Astrocyte (in vitro differentiated cells and primary cell): ENCODE measurements at regions not wholly inside any gene's neighbourhood (a gene's known extent, or its start where the extent isn't known, plus 50 kb on each side); places are given as distances from the start of the nearest gene placed in this dataset.

Source experiments
- DNase-seq: peaks from one replicate; pipeline ENCODE4 v3.0.0-alpha.2; 2010; ENCODE audit warnings: low read depth
- FAIRE-seq: peaks from 2 replicates; lab custom pipeline; 2011; peaks lifted over from hg19 to GRCh38; lab: Jason Lieb, UNC
- H2AFZ ChIP-seq: 2 replicates; pipeline ENCODE4 v1.6.0; 2012; ENCODE audit warnings: low read depth, low read length, inconsistent platforms
- H3K27ac ChIP-seq: 2 replicates; pipeline ENCODE4 v1.5.1; 2011; ENCODE audit warnings: low read depth, low read length, inconsistent platforms
- H3K27me3 ChIP-seq: 2 replicates; pipeline ENCODE4 v1.6.0; 2011; ENCODE audit warnings: low read length, inconsistent platforms; ENCODE audit not compliant: insufficient read depth
- H3K36me3 ChIP-seq: 2 replicates; pipeline ENCODE4 v1.5.1; 2011; ENCODE audit warnings: low read length, inconsistent platforms; ENCODE audit not compliant: insufficient read depth
- H3K4me1 ChIP-seq: 2 replicates; pipeline ENCODE4 v1.5.1; 2011; ENCODE audit warnings: low read length, inconsistent platforms; ENCODE audit not compliant: insufficient read depth
- H3K4me2 ChIP-seq: 2 replicates; pipeline ENCODE4 v1.6.0; 2012; ENCODE audit warnings: low read length, inconsistent platforms
- H3K4me3 ChIP-seq: 2 replicates; pipeline ENCODE4 v1.5.1; 2011; ENCODE audit warnings: low read depth, mild to moderate bottlenecking, low read length, inconsistent platforms; ENCODE audit not compliant: insufficient read depth
- H3K79me2 ChIP-seq: 2 replicates; pipeline ENCODE4 v1.6.0; 2012; ENCODE audit warnings: mild to moderate bottlenecking, low read length, inconsistent platforms; ENCODE audit not compliant: insufficient read depth
- H3K9ac ChIP-seq: 2 replicates; pipeline ENCODE4 v1.6.0; 2012; ENCODE audit warnings: mild to moderate bottlenecking, low read length, inconsistent platforms
- H3K9me3 ChIP-seq: 2 replicates; pipeline ENCODE4 v1.5.1; 2012; ENCODE audit warnings: low read depth, mild to moderate bottlenecking, low read length, inconsistent platforms; ENCODE audit not compliant: insufficient read depth
- H4K20me1 ChIP-seq: 2 replicates; pipeline ENCODE4 v1.6.0; 2012; ENCODE audit warnings: low read length, inconsistent platforms; ENCODE audit not compliant: insufficient read depth
- H3K27ac Mint-ChIP-seq: one replicate; pipeline ENCODE4 v1.8.0; 2021; ENCODE audit warnings: mild to moderate bottlenecking, mixed read lengths; ENCODE audit not compliant: unreplicated experiment
- H3K27me3 Mint-ChIP-seq: one replicate; pipeline ENCODE4 v1.8.0; 2021; ENCODE audit warnings: low read depth, mixed read lengths; ENCODE audit not compliant: unreplicated experiment
- H3K36me3 Mint-ChIP-seq: one replicate; pipeline ENCODE4 v1.8.0; 2021; ENCODE audit warnings: low read depth, mixed read lengths; ENCODE audit not compliant: unreplicated experiment
- H3K4me1 Mint-ChIP-seq: one replicate; pipeline ENCODE4 v1.8.0; 2021; ENCODE audit warnings: low read depth, mixed read lengths; ENCODE audit not compliant: unreplicated experiment
- H3K4me3 Mint-ChIP-seq: one replicate; pipeline ENCODE4 v1.8.0; 2021; ENCODE audit warnings: mild to moderate bottlenecking, moderate library complexity, mixed read lengths; ENCODE audit not compliant: unreplicated experiment
- H3K9me3 Mint-ChIP-seq: one replicate; pipeline ENCODE4 v1.8.0; 2021; ENCODE audit warnings: mild to moderate bottlenecking, mixed read lengths; ENCODE audit not compliant: unreplicated experiment
- CTCF ChIP-seq: IDR thresholded peaks from 2 replicates; pipeline ENCODE4 v1.5.1; 2011; ENCODE audit warnings: low read depth, mild to moderate bottlenecking, inconsistent platforms, low read length, moderate library complexity; ENCODE audit not compliant: insufficient read depth
- EZH2 ChIP-seq: IDR thresholded peaks from 2 replicates; pipeline ENCODE4 v1.6.1; 2012; ENCODE audit warnings: mild to moderate bottlenecking, low read length, inconsistent platforms; ENCODE audit not compliant: insufficient read depth

DNA sequence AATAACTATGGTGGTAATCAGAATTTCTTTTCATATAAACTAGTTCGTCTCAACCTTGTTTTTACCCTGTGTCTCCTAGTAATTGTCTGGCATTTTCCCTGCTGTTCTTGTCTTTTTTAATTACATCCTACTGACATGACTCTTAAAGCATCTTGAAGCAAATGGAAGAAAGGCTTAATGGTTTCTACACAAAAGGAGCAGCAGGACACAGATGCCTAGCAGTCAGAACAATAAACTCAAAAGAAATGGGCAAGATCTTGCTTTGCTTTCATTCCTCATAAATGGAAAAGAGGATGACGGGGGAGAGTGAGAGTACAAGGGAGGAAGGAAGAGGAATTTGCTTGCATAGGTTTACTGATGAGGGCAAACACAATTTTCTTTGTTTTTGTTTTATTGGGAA lies 293.2 kb upstream of the EMCN start:
- FAIRE-seq (no peak), DNase-seq (no peak)
- no peaks in the 10 kb centered on the region for H3K36me3 ChIP-seq
- no peaks in the 10 kb centered on the region for H3K79me2 ChIP-seq
- H3K27me3 Mint-ChIP-seq, result no peaks in the 10 kb centered on the region
- no peak overlapping the region for H3K9ac ChIP-seq
- no peaks in the 10 kb centered on the region for H3K9me3 Mint-ChIP-seq
- TF ChIP-seq CTCF, result no peak
- no peak for TF ChIP-seq EZH2
- H3K27ac ChIP-seq, result no peak overlapping the region
- no peaks in the 10 kb centered on the region for H3K4me1 Mint-ChIP-seq
- no peak overlapping the region for H3K4me3 ChIP-seq
- no peak overlapping the region for H3K27ac Mint-ChIP-seq
- H3K4me1 ChIP-seq, result no peaks in the 10 kb centered on the region
- no peaks in the 10 kb centered on the region for H3K27me3 ChIP-seq
- no peaks in the 10 kb centered on the region for H3K36me3 Mint-ChIP-seq
- no peak overlapping the region for H3K4me3 Mint-ChIP-seq
- H3K4me2 ChIP-seq, result no peak overlapping the region
- no peaks in the 10 kb centered on the region for H4K20me1 ChIP-seq
- H2AFZ ChIP-seq, result no peak overlapping the region
- H3K9me3 ChIP-seq, result no peaks in the 10 kb centered on the region

DNA sequence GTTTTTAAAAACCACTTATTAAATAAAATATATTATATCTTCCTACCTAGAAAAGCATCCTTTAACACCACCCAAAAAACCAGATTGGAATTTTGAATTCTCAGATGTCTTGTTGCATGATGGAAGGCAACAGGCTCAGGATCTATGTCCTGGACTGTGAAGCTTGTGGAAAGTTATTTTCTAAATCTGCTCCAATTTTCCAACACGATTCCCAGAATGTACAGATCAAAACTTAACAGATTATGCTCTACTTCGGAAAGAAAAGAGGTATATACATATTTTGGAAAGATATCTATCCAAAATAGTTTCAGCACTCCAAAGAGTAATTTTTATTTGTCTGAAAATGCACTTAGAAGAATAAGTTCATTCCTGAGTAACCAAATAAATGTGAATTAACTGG lies 291.7 kb upstream of the EMCN start:
- no peaks in the 10 kb centered on the region for H3K4me1 Mint-ChIP-seq
- no peaks in the 10 kb centered on the region for H3K36me3 Mint-ChIP-seq
- H3K4me3 Mint-ChIP-seq, result no peak overlapping the region
- no peak overlapping the region for H3K27ac Mint-ChIP-seq
- Histone ChIP-seq H3K27ac (no peak overlapping the region), H3K36me3 (no peaks in the 10 kb centered on the region), H3K4me3 (no peak overlapping the region), H3K9me3 (no peaks in the 10 kb centered on the region), H4K20me1 (no peaks in the 10 kb centered on the region), H3K9ac (no peak overlapping the region), H3K27me3 (no peaks in the 10 kb centered on the region), H2AFZ (no peak overlapping the region), H3K4me1 (no peaks in the 10 kb centered on the region), H3K79me2 (no peaks in the 10 kb centered on the region), H3K4me2 (no peak overlapping the region)
- no peak for TF ChIP-seq CTCF
- no peak for TF ChIP-seq EZH2
- no peaks in the 10 kb centered on the region for H3K9me3 Mint-ChIP-seq
- H3K27me3 Mint-ChIP-seq, result no peaks in the 10 kb centered on the region
- FAIRE-seq (no peak), DNase-seq (no peak)

DNA sequence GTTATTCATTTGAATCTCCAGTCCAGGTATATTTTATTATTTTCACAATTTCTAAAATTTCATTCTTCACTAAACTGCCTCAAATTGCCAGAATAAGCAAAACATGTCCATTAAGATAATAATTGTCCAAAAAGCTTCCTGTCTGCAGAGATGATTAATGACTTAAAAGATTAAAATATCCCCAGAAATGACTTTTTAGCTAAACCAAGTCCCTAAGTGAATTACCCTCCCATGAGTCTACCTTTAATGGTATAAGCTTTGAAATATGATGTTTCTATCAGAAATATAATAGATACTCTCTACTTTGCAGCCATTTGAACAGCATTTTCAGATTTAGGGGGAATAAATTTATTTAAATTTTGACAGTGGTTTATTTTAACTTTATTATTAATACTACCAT lies 289.2 kb upstream of the EMCN start:
- no peak for DNase-seq
- FAIRE-seq, result no peak
- no peak for TF ChIP-seq EZH2
- no peak for TF ChIP-seq CTCF

More for the DNA sequence above, 289.2 kb upstream of the EMCN start:
- Mint-ChIP-seq H3K36me3 (no peaks in the 10 kb centered on the region), H3K27ac (no peak overlapping the region), H3K4me3 (no peak overlapping the region), H3K27me3 (no peaks in the 10 kb centered on the region), H3K9me3 (no peaks in the 10 kb centered on the region), H3K4me1 (no peaks in the 10 kb centered on the region)
- H3K4me3 ChIP-seq, result no peak overlapping the region
- H3K27ac ChIP-seq, result no peak overlapping the region
- no peaks in the 10 kb centered on the region for H3K9me3 ChIP-seq
- H3K9ac ChIP-seq, result no peak overlapping the region
- no peaks in the 10 kb centered on the region for H3K4me1 ChIP-seq
- H2AFZ ChIP-seq, result no peak overlapping the region
- no peaks in the 10 kb centered on the region for H4K20me1 ChIP-seq
- H3K27me3 ChIP-seq, result no peaks in the 10 kb centered on the region
- H3K4me2 ChIP-seq, result no peak overlapping the region
- H3K36me3 ChIP-seq, result no peaks in the 10 kb centered on the region
- no peaks in the 10 kb centered on the region for H3K79me2 ChIP-seq
